ENCODE measurements at regions not wholly inside any gene's neighbourhood (a gene's known extent, or its start where the extent isn't known, plus 50 kb on each side); places are given as distances from the start of the nearest gene placed in this dataset.

DNA sequence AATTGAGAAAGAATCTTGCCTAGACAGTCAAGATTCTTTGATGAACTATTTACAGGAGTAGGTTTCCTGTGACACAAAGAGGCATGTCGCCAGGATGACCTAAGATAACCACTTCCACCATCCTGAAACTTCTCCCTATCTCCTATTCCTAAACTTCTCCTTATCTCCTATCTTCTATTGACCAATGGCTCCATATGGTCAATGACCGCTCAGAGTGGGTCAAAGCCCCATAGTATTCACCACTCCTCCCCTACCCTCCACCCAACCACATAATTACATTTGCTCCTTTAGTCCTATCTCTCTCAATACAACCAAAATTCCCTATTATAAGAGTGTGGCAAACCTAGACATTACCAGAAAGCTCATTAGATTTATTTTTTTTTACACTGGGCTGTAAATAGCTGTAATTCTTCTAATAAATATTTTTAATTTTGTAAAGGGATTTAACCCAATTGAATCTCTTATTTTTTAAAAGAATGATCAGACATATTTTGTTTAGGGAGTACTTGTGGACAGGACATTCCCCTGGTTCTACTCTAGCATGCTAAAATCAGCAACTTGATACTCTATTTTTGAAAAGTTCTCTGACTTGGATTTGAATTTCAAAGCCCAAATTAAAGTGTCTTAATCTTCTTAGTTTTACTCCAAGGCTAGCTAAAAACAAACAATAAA lies 416.0 kb upstream of the CCNH start:
- Histone ChIP-seq H3K27me3 (no peaks in the 10 kb centered on the region), H3K4me1 (no peaks in the 10 kb centered on the region), H3K27ac (no peak overlapping the region), H3K4me3 (no peak overlapping the region), H3K36me3 (no peaks in the 10 kb centered on the region), H3K9me3 (no peaks in the 10 kb centered on the region)
- intact Hi-C loops (cut with DNase I): no loop called here
- TF ChIP-seq, protein P1, sequence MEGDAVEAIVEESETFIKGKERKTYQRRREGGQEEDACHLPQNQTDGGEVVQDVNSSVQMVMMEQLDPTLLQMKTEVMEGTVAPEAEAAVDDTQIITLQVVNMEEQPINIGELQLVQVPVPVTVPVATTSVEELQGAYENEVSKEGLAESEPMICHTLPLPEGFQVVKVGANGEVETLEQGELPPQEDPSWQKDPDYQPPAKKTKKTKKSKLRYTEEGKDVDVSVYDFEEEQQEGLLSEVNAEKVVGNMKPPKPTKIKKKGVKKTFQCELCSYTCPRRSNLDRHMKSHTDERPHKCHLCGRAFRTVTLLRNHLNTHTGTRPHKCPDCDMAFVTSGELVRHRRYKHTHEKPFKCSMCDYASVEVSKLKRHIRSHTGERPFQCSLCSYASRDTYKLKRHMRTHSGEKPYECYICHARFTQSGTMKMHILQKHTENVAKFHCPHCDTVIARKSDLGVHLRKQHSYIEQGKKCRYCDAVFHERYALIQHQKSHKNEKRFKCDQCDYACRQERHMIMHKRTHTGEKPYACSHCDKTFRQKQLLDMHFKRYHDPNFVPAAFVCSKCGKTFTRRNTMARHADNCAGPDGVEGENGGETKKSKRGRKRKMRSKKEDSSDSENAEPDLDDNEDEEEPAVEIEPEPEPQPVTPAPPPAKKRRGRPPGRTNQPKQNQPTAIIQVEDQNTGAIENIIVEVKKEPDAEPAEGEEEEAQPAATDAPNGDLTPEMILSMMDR (IDR thresholded peaks at IDR 0.05): no peak
- no peak for ATAC-seq
- FAIRE-seq: no peak
- DNase-seq: no peak
- WGBS, 2 donors: 57 to 59% methylated on average over 2 of the region's 2 CpGs

- TF ChIP-seq, protein P1 (IDR thresholded peaks at IDR 0.05): no peak
- 81 to 85% methylated on average over 8 of the region's 8 CpGs for WGBS, 2 donors
- no peaks in the 10 kb centered on the region for H3K36me3 ChIP-seq
- H3K4me3 ChIP-seq: no peak overlapping the region
- ATAC-seq (no peak), DNase-seq (no peak), FAIRE-seq (no peak)
- intact Hi-C loops (cut with DNase I): no loop called here
- H3K27ac ChIP-seq: no peak overlapping the region
- no peaks in the 10 kb centered on the region for H3K9me3 ChIP-seq
- no peaks in the 10 kb centered on the region for H3K27me3 ChIP-seq
- H3K4me1 ChIP-seq: no peaks in the 10 kb centered on the region
These were observed 414.8 kb upstream of the CCNH start for GRCh38 chr5:87827539-87827938.

DNA sequence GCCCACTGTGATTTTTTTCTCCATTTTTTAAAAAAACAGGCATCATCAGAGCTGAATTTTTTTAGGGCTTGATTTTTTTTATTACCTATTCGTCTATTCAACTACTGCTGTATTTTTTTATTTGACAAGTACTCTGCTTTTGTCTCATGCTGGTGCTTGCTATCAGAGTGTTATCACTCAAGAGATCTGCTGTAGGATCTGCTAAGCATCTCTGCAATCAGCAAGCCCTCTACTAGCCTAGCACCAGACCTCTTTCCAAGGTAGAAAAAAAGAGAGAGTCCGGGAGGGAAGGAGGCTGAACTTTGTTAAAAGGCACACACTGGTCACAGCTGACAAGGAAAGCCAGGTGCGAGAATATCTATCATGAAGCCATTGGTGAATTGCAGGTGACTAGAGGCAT lies 413.8 kb upstream of the CCNH start:
- no peak overlapping the region for H3K4me3 ChIP-seq
- TF ChIP-seq, protein P1 (IDR thresholded peaks at IDR 0.05): no peak
- intact Hi-C loops (cut with DNase I): no loop called here
- H3K9me3 ChIP-seq: no peaks in the 10 kb centered on the region
- ATAC-seq: no peak
- H3K4me1 ChIP-seq: no peaks in the 10 kb centered on the region
- WGBS, 2 donors: 42 to 57% methylated on average over 3 of the region's 3 CpGs
- H3K27ac ChIP-seq: no peak overlapping the region
- H3K27me3 ChIP-seq: no peaks in the 10 kb centered on the region
- H3K36me3 ChIP-seq: no peaks in the 10 kb centered on the region
- FAIRE-seq: no peak
- no peak for DNase-seq

- FAIRE-seq (no peak), DNase-seq (no peak), ATAC-seq (no peak)
- no peak overlapping the region for H3K27ac ChIP-seq
- no peaks in the 10 kb centered on the region for H3K9me3 ChIP-seq
- intact Hi-C loops (cut with DNase I): no loop called here
- no peaks in the 10 kb centered on the region for H3K27me3 ChIP-seq
- H3K36me3 ChIP-seq: no peaks in the 10 kb centered on the region
- TF ChIP-seq, protein P1 (IDR thresholded peaks at IDR 0.05): no peak
- H3K4me1 ChIP-seq: no peaks in the 10 kb centered on the region
- 18 to 26% methylated on average over 1 of the region's 1 CpG for WGBS, 2 donors
- no peak overlapping the region for H3K4me3 ChIP-seq
These were observed 412.9 kb upstream of the CCNH start for GRCh38 chr5:87825583-87825982.

- Histone ChIP-seq H3K27ac (no peak overlapping the region), H3K4me3 (no peak overlapping the region), H3K9me3 (no peaks in the 10 kb centered on the region), H3K4me1 (no peaks in the 10 kb centered on the region), H3K36me3 (no peaks in the 10 kb centered on the region), H3K27me3 (no peaks in the 10 kb centered on the region)
- TF ChIP-seq, protein P1 (IDR thresholded peaks at IDR 0.05): no peak
- no peak for FAIRE-seq
- DNase-seq: no peak
- ATAC-seq: no peak
- intact Hi-C loops (cut with DNase I): no loop called here
These were observed 395.1 kb upstream of the CCNH start for GRCh38 chr5:87807783-87808182.

Data from pancreas (tissue), 10 donors.